Vagina (tissue), 2 donors: ENCODE measurements at regions not wholly inside any gene's neighbourhood (a gene's known extent, or its start where the extent isn't known, plus 50 kb on each side); places are given as distances from the start of the nearest gene placed in this dataset.

Experiments used
- POLR2A ChIP-seq, 2 donors: fragments of 450-650 bp; IDR thresholded peaks; one replicate each; pipeline ENCODE4 v1.6.1; 2017; ENCODE audit warnings: antibody characterized with exemption in 2 of 2, mild to moderate bottlenecking in 2 of 2, moderate library complexity in 2 of 2
- POLR2AphosphoS5 ChIP-seq, 2 donors: sonication (generic); formaldehyde crosslinking; IDR thresholded peaks; one replicate each; pipeline ENCODE4 v1.9.0; 2017; ENCODE audit warnings: antibody characterized with exemption in 2 of 2, mild to moderate bottlenecking in 2 of 2, low read depth in 1 of 2; ENCODE audit not compliant: insufficient read depth in 1 of 2
- TF ChIP-seq, protein P1 (sequence below), 3 experiments: fragments of 450-650 bp in 2 of 3; fragments of 200-600 bp in 1 of 3; sonication (generic) in 1 of 3; IDR thresholded peaks; one replicate each; pipeline ENCODE4 v1.5.1; 2017 to 2019; ENCODE audit warnings: antibody characterized with exemption in 3 of 3, mild to moderate bottlenecking in 2 of 3, moderate library complexity in 2 of 3

DNA sequence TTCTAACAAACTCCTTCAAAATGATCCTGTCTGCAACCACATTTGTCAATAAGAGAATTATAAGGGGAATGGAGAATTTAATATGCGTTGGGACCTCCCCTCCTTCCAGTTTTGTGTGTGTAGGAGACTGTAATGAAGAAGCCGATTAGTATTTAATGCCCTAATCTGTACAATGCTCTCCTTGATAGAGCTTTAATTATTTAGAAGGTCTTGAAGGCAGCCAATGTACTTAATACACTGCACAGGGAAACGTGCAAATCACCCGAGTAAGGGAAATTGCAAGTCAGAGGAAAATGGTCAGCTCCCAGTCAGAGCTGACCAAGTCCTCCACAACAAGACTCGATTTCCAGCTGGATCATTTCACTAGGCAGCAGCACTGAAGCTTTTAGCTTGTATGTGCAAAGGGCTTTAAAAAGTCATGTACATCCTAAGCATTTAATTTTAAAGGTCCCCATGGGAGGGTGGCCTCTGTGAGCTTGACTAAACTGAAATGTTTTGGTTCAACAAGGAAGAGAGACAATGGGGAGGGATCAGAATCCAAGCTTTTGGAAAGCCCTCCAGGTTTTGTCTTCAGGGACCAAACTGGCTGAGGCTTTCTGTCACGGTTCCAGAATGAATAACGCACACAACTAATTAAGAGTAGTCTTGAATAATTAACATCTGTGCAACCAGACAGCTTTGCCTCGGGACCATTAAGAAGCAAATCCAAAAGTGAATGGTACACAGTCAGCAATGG lies 159.8 kb upstream of the MITF start:
- TF ChIP-seq, protein P1, sequence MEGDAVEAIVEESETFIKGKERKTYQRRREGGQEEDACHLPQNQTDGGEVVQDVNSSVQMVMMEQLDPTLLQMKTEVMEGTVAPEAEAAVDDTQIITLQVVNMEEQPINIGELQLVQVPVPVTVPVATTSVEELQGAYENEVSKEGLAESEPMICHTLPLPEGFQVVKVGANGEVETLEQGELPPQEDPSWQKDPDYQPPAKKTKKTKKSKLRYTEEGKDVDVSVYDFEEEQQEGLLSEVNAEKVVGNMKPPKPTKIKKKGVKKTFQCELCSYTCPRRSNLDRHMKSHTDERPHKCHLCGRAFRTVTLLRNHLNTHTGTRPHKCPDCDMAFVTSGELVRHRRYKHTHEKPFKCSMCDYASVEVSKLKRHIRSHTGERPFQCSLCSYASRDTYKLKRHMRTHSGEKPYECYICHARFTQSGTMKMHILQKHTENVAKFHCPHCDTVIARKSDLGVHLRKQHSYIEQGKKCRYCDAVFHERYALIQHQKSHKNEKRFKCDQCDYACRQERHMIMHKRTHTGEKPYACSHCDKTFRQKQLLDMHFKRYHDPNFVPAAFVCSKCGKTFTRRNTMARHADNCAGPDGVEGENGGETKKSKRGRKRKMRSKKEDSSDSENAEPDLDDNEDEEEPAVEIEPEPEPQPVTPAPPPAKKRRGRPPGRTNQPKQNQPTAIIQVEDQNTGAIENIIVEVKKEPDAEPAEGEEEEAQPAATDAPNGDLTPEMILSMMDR (IDR thresholded peaks at IDR 0.05) = no peak
- TF ChIP-seq POLR2A (IDR thresholded peaks at IDR 0.05) (no peak), POLR2AphosphoS5 (IDR thresholded peaks at IDR 0.05; ENCODE audit: insufficient read depth in 1 of 2, low read depth in 1 of 2) (no peak)
